ENCODE measurements at regions not wholly inside any gene's neighbourhood (a gene's known extent, or its start where the extent isn't known, plus 50 kb on each side); places are given as distances from the start of the nearest gene placed in this dataset.

DNA sequence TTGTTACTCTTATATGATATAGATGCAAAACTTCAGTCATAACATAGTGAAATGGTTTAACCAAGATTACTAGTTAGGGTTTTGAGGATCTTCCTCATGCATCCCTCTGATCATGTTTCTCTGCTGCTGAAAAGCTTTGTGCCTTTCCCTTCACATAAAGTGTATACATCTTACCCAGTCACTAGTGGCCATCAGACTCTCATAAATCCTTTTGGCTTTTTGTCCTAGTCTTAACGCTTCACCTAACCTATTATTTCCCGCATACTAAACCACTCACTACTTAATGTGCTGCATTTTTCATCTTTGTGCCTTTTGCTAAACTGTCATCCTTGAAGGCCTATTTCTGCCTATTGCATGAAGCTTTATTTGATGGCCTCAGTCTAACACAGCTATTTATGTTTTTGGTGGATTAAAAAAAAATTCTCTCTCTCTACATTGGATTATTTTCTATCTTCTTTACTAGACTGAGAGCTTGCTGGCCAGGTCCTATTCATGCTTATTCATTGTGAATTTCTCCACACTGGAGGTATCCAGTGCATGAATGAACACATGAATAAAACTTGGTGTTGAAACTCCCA lies 717.6 kb upstream of the GOLIM4 start:
- no peak for TF ChIP-seq CTCF (IDR thresholded peaks at IDR 0.05; ENCODE audit: insufficient read depth, low read length)
- no peak for TF ChIP-seq POLR2AphosphoS5 (IDR thresholded peaks at IDR 0.05; ENCODE audit: low read depth)
- no peak for TF ChIP-seq REST (IDR thresholded peaks at IDR 0.05; ENCODE audit: insufficient replicate concordance, low read depth)
- TF ChIP-seq GABPA (IDR thresholded peaks at IDR 0.05; ENCODE audit: low read depth) = no peak
- no peak for TF ChIP-seq SPI1 (IDR thresholded peaks at IDR 0.05; ENCODE audit: borderline replicate concordance, low read depth)

Measured in HL-60 (cell line).